Right lobe of liver (tissue), 4 donors: ENCODE measurements at regions not wholly inside any gene's neighbourhood (a gene's known extent, or its start where the extent isn't known, plus 50 kb on each side); places are given as distances from the start of the nearest gene placed in this dataset.

ENCODE experiments used
- CTCF ChIP-seq, 4 donors: fragments of 200-600 bp in 3 of 4; fragments of 450-650 bp in 1 of 4; IDR thresholded peaks; one replicate each; pipeline versions ENCODE4 v1.5.1 to v1.8.0; 2016 to 2022; ENCODE audit warnings: antibody characterized with exemption in 4 of 4, mild to moderate bottlenecking in 2 of 4
- POLR2A ChIP-seq: fragments of 450-650 bp; IDR thresholded peaks from one replicate; pipeline ENCODE4 v1.6.1; 2017; ENCODE audit warnings: antibody characterized with exemption, mild to moderate bottlenecking
- donor health status: DM: no; HTN: no; CAD: no.
- donor health status: DM: no; HTN: no; CAD: no.
- donor health status: DM: no; HTN: yes; CAD: no.

GRCh38 chr4:53832549-53832948 is 231.9 kb downstream of the CHIC2 start:
- TF ChIP-seq CTCF (IDR thresholded peaks at IDR 0.05): no peak
- TF ChIP-seq POLR2A: no peak
